ENCODE measurements at regions not wholly inside any gene's neighbourhood (a gene's known extent, or its start where the extent isn't known, plus 50 kb on each side); places are given as distances from the start of the nearest gene placed in this dataset.

GRCh38 chr1:5365751-5366150 lies 626.5 kb downstream of the NPHP4 start:
- H3K9ac ChIP-seq (ENCODE audit: low read depth in 1 of 3, low read length in 3 of 3): no peak overlapping the region
- no peaks in the 10 kb centered on the region for H3K9me3 ChIP-seq (ENCODE audit: control insufficient read depth in 3 of 3, low read length in 3 of 3)
- H3K4me3 ChIP-seq (ENCODE audit: low read length in 3 of 3): no peak overlapping the region
- no peaks in the 10 kb centered on the region for H3K4me1 ChIP-seq (ENCODE audit: control insufficient read depth in 3 of 3, insufficient read depth in 3 of 3, low read length in 3 of 3)
- H3K27me3 ChIP-seq (ENCODE audit: control insufficient read depth in 3 of 3, insufficient read depth in 3 of 3, low read length in 3 of 3): peaks cover 0 to 15% (median 0%) of the 10 kb centered on the region in 3 donors
- no peaks in the 10 kb centered on the region for H3K36me3 ChIP-seq (ENCODE audit: control insufficient read depth in 3 of 3, insufficient read depth in 3 of 3, low read length in 3 of 3)
- no peak overlapping the region for H3K27ac ChIP-seq (ENCODE audit: low read depth, low read length)

GRCh38 chr1:5364591-5364990 lies 627.6 kb downstream of the NPHP4 start:
- H3K4me1 ChIP-seq (ENCODE audit: control insufficient read depth in 3 of 3, insufficient read depth in 3 of 3, low read length in 3 of 3): no peaks in the 10 kb centered on the region
- no peak overlapping the region for H3K9ac ChIP-seq (ENCODE audit: low read depth in 1 of 3, low read length in 3 of 3)
- no peak overlapping the region for H3K4me3 ChIP-seq (ENCODE audit: low read length in 3 of 3)
- no peaks in the 10 kb centered on the region for H3K9me3 ChIP-seq (ENCODE audit: control insufficient read depth in 3 of 3, low read length in 3 of 3)
- no peak overlapping the region for H3K27ac ChIP-seq (ENCODE audit: low read depth, low read length)
- H3K36me3 ChIP-seq (ENCODE audit: control insufficient read depth in 3 of 3, insufficient read depth in 3 of 3, low read length in 3 of 3): no peaks in the 10 kb centered on the region
- H3K27me3 ChIP-seq (ENCODE audit: control insufficient read depth in 3 of 3, insufficient read depth in 3 of 3, low read length in 3 of 3): peaks cover 0 to 14% (median 0%) of the 10 kb centered on the region in 3 donors

- H3K9me3 ChIP-seq (ENCODE audit: control insufficient read depth in 3 of 3, low read length in 3 of 3): peaks cover 0 to 3% (median 0%) of the 10 kb centered on the region in 3 donors
- H3K27me3 ChIP-seq (ENCODE audit: control insufficient read depth in 3 of 3, insufficient read depth in 3 of 3, low read length in 3 of 3): peaks cover 0 to 2% (median 0%) of the 10 kb centered on the region in 3 donors
- H3K4me3 ChIP-seq (ENCODE audit: low read length in 3 of 3): no peak overlapping the region
- no peak overlapping the region for H3K9ac ChIP-seq (ENCODE audit: low read depth in 1 of 3, low read length in 3 of 3)
- H3K36me3 ChIP-seq (ENCODE audit: control insufficient read depth in 3 of 3, insufficient read depth in 3 of 3, low read length in 3 of 3): no peaks in the 10 kb centered on the region
- H3K4me1 ChIP-seq (ENCODE audit: control insufficient read depth in 3 of 3, insufficient read depth in 3 of 3, low read length in 3 of 3): no peaks in the 10 kb centered on the region
- H3K27ac ChIP-seq (ENCODE audit: low read depth, low read length): no peak overlapping the region
Observed at GRCh38 chr1:5354681-5355080, 637.5 kb downstream of the NPHP4 start.

- Histone ChIP-seq H3K9me3 (ENCODE audit: control insufficient read depth in 3 of 3, low read length in 3 of 3) (no peaks in the 10 kb centered on the region), H3K27me3 (ENCODE audit: control insufficient read depth in 3 of 3, insufficient read depth in 3 of 3, low read length in 3 of 3) (peaks cover 3 to 6% (median 4%) of the 10 kb centered on the region in 3 donors), H3K36me3 (ENCODE audit: control insufficient read depth in 3 of 3, insufficient read depth in 3 of 3, low read length in 3 of 3) (no peaks in the 10 kb centered on the region), H3K27ac (ENCODE audit: low read depth, low read length) (no peak overlapping the region), H3K9ac (ENCODE audit: low read depth in 1 of 3, low read length in 3 of 3) (no peak overlapping the region), H3K4me1 (ENCODE audit: control insufficient read depth in 3 of 3, insufficient read depth in 3 of 3, low read length in 3 of 3) (no peaks in the 10 kb centered on the region), H3K4me3 (ENCODE audit: low read length in 3 of 3) (no peak overlapping the region)
Observed at GRCh38 chr1:5351366-5351765, 640.9 kb downstream of the NPHP4 start.

GRCh38 chr1:5349526-5349925 lies 642.7 kb downstream of the NPHP4 start:
- Histone ChIP-seq H3K27me3 (ENCODE audit: control insufficient read depth in 3 of 3, insufficient read depth in 3 of 3, low read length in 3 of 3) (peaks cover 3 to 6% (median 4%) of the 10 kb centered on the region in 3 donors), H3K36me3 (ENCODE audit: control insufficient read depth in 3 of 3, insufficient read depth in 3 of 3, low read length in 3 of 3) (no peaks in the 10 kb centered on the region), H3K27ac (ENCODE audit: low read depth, low read length) (no peak overlapping the region), H3K4me3 (ENCODE audit: low read length in 3 of 3) (no peak overlapping the region), H3K9ac (ENCODE audit: low read depth in 1 of 3, low read length in 3 of 3) (no peak overlapping the region), H3K4me1 (ENCODE audit: control insufficient read depth in 3 of 3, insufficient read depth in 3 of 3, low read length in 3 of 3) (no peaks in the 10 kb centered on the region), H3K9me3 (ENCODE audit: control insufficient read depth in 3 of 3, low read length in 3 of 3) (no peaks in the 10 kb centered on the region)

- Histone ChIP-seq H3K27me3 (ENCODE audit: control insufficient read depth in 3 of 3, insufficient read depth in 3 of 3, low read length in 3 of 3) (peaks cover 3 to 6% (median 4%) of the 10 kb centered on the region in 3 donors), H3K9ac (ENCODE audit: low read depth in 1 of 3, low read length in 3 of 3) (no peak overlapping the region), H3K27ac (ENCODE audit: low read depth, low read length) (no peak overlapping the region), H3K9me3 (ENCODE audit: control insufficient read depth in 3 of 3, low read length in 3 of 3) (no peaks in the 10 kb centered on the region), H3K36me3 (ENCODE audit: control insufficient read depth in 3 of 3, insufficient read depth in 3 of 3, low read length in 3 of 3) (no peaks in the 10 kb centered on the region), H3K4me3 (ENCODE audit: low read length in 3 of 3) (no peak overlapping the region), H3K4me1 (ENCODE audit: control insufficient read depth in 3 of 3, insufficient read depth in 3 of 3, low read length in 3 of 3) (no peaks in the 10 kb centered on the region)
Observed at GRCh38 chr1:5348732-5349465, 643.3 kb downstream of the NPHP4 start.

GRCh38 chr1:5347726-5348125 lies 644.5 kb downstream of the NPHP4 start:
- Histone ChIP-seq H3K4me1 (ENCODE audit: control insufficient read depth in 3 of 3, insufficient read depth in 3 of 3, low read length in 3 of 3) (no peaks in the 10 kb centered on the region), H3K9ac (ENCODE audit: low read depth in 1 of 3, low read length in 3 of 3) (no peak overlapping the region), H3K4me3 (ENCODE audit: low read length in 3 of 3) (no peak overlapping the region), H3K9me3 (ENCODE audit: control insufficient read depth in 3 of 3, low read length in 3 of 3) (no peaks in the 10 kb centered on the region), H3K27ac (ENCODE audit: low read depth, low read length) (no peak overlapping the region), H3K36me3 (ENCODE audit: control insufficient read depth in 3 of 3, insufficient read depth in 3 of 3, low read length in 3 of 3) (no peaks in the 10 kb centered on the region), H3K27me3 (ENCODE audit: control insufficient read depth in 3 of 3, insufficient read depth in 3 of 3, low read length in 3 of 3) (peaks cover 3 to 7% (median 6%) of the 10 kb centered on the region in 3 donors)

GRCh38 chr1:5345556-5345955 lies 646.7 kb downstream of the NPHP4 start:
- H3K27me3 ChIP-seq (ENCODE audit: control insufficient read depth in 3 of 3, insufficient read depth in 3 of 3, low read length in 3 of 3): peaks cover 3 to 16% (median 6%) of the 10 kb centered on the region in 3 donors
- no peaks in the 10 kb centered on the region for H3K36me3 ChIP-seq (ENCODE audit: control insufficient read depth in 3 of 3, insufficient read depth in 3 of 3, low read length in 3 of 3)

GRCh38 chr1:5343256-5344020 lies 648.8 kb downstream of the NPHP4 start:
- no peaks in the 10 kb centered on the region for H3K9me3 ChIP-seq (ENCODE audit: control insufficient read depth in 3 of 3, low read length in 3 of 3)
- no peaks in the 10 kb centered on the region for H3K4me1 ChIP-seq (ENCODE audit: control insufficient read depth in 3 of 3, insufficient read depth in 3 of 3, low read length in 3 of 3)
- peaks cover 2 to 14% (median 3%) of the 10 kb centered on the region in 3 donors for H3K27me3 ChIP-seq (ENCODE audit: control insufficient read depth in 3 of 3, insufficient read depth in 3 of 3, low read length in 3 of 3)
- H3K27ac ChIP-seq (ENCODE audit: low read depth, low read length): no peak overlapping the region
- H3K36me3 ChIP-seq (ENCODE audit: control insufficient read depth in 3 of 3, insufficient read depth in 3 of 3, low read length in 3 of 3): no peaks in the 10 kb centered on the region
- no peak overlapping the region for H3K9ac ChIP-seq (ENCODE audit: low read depth in 1 of 3, low read length in 3 of 3)
- H3K4me3 ChIP-seq (ENCODE audit: low read length in 3 of 3): no peak overlapping the region

More at GRCh38 chr1:5345556-5345955, 646.7 kb downstream of the NPHP4 start:
- Histone ChIP-seq H3K4me3 (ENCODE audit: low read length in 3 of 3) (no peak overlapping the region), H3K9ac (ENCODE audit: low read depth in 1 of 3, low read length in 3 of 3) (no peak overlapping the region), H3K4me1 (ENCODE audit: control insufficient read depth in 3 of 3, insufficient read depth in 3 of 3, low read length in 3 of 3) (no peaks in the 10 kb centered on the region), H3K9me3 (ENCODE audit: control insufficient read depth in 3 of 3, low read length in 3 of 3) (no peaks in the 10 kb centered on the region), H3K27ac (ENCODE audit: low read depth, low read length) (no peak overlapping the region)

- Histone ChIP-seq H3K27ac (ENCODE audit: low read depth, low read length) (no peak overlapping the region), H3K27me3 (ENCODE audit: control insufficient read depth in 3 of 3, insufficient read depth in 3 of 3, low read length in 3 of 3) (peaks cover 2 to 14% (median 3%) of the 10 kb centered on the region in 3 donors), H3K36me3 (ENCODE audit: control insufficient read depth in 3 of 3, insufficient read depth in 3 of 3, low read length in 3 of 3) (no peaks in the 10 kb centered on the region), H3K4me1 (ENCODE audit: control insufficient read depth in 3 of 3, insufficient read depth in 3 of 3, low read length in 3 of 3) (no peaks in the 10 kb centered on the region), H3K4me3 (ENCODE audit: low read length in 3 of 3) (no peak overlapping the region), H3K9ac (ENCODE audit: low read depth in 1 of 3, low read length in 3 of 3) (no peak overlapping the region), H3K9me3 (ENCODE audit: control insufficient read depth in 3 of 3, low read length in 3 of 3) (no peaks in the 10 kb centered on the region)
Observed at GRCh38 chr1:5342830-5343229, 649.4 kb downstream of the NPHP4 start.
